ENCODE measurements at regions not wholly inside any gene's neighbourhood (a gene's known extent, or its start where the extent isn't known, plus 50 kb on each side); places are given as distances from the start of the nearest gene placed in this dataset.

- Histone ChIP-seq H3K27me3 (no peaks in the 10 kb centered on the region), H3K9me3 (no peaks in the 10 kb centered on the region), H3K4me1 (no peaks in the 10 kb centered on the region), H3K36me3 (ENCODE audit: low read depth, missing control alignments) (no peaks in the 10 kb centered on the region), H3K4me3 (no peak overlapping the region), H3K27ac (no peak overlapping the region)
- intact Hi-C loops (cut with DNase I; ENCODE audit: low total_unique reads): no loop called here
- DNase-seq: no peak
- TF ChIP-seq CTCF (IDR thresholded peaks at IDR 0.05): no peak
- TF ChIP-seq POLR2A (IDR thresholded peaks at IDR 0.05): no peak
- 56 to 58% methylated on average over 4 of the region's 4 CpGs for WGBS, 2 donors
These were observed 66.4 kb upstream of the SORCS1 start for GRCh38 chr10:107230887-107231286.

- DNase-seq: no peak
- H3K9me3 ChIP-seq: no peaks in the 10 kb centered on the region
- TF ChIP-seq CTCF (IDR thresholded peaks at IDR 0.05): no peak
- no peak for TF ChIP-seq POLR2A (IDR thresholded peaks at IDR 0.05)
- no peaks in the 10 kb centered on the region for H3K4me1 ChIP-seq
- H3K27me3 ChIP-seq: no peaks in the 10 kb centered on the region
- H3K36me3 ChIP-seq (ENCODE audit: low read depth, missing control alignments): no peaks in the 10 kb centered on the region
- WGBS, 2 donors: 84 to 85% methylated on average over 1 of the region's 1 CpG
- no peak overlapping the region for H3K4me3 ChIP-seq
- intact Hi-C loops (cut with DNase I; ENCODE audit: low total_unique reads): no loop called here
- no peak overlapping the region for H3K27ac ChIP-seq
These were observed 51.2 kb upstream of the SORCS1 start for GRCh38 chr10:107215681-107216080.

Small RNA genes lying in the stretch of these regions (small RNA-seq; reads per million reads assigned to genes)
- 0 reads per million in 2 donors for gene AL390123.1
- 0 reads per million in 2 donors for gene RNA5SP326
- 0 reads per million in 2 donors for gene RNU5B-6P
- gene RNU6-839P: 0 reads per million in 2 donors

All from testis (tissue), 2 donors.